GM18508 (cell line): ENCODE measurements at regions not wholly inside any gene's neighbourhood (a gene's known extent, or its start where the extent isn't known, plus 50 kb on each side); places are given as distances from the start of the nearest gene placed in this dataset.

Source experiments
- ATAC-seq: cut with Tn5 transposase; IDR thresholded peaks from one replicate; pipeline ENCODE4 v1.9.1; 2021; ENCODE audit warnings: moderate number of reproducible peaks; ENCODE audit not compliant: insufficient read depth, unreplicated experiment

GRCh38 chr9:117549444-117549843, 134.6 kb upstream of the ASTN2 start:
- ATAC-seq: no peak

- no peak for ATAC-seq
These were observed 133.7 kb upstream of the ASTN2 start for GRCh38 chr9:117548556-117548955.

GRCh38 chr9:117547904-117548303, 133.0 kb upstream of the ASTN2 start:
- ATAC-seq: no peak

- ATAC-seq: no peak
These were observed 132.2 kb upstream of the ASTN2 start for GRCh38 chr9:117546894-117547678.

GRCh38 chr9:117545846-117546245, 131.0 kb upstream of the ASTN2 start:
- ATAC-seq: no peak

GRCh38 chr9:117543089-117543488, 128.2 kb upstream of the ASTN2 start:
- no peak for ATAC-seq

- no peak for ATAC-seq
These were observed 127.2 kb upstream of the ASTN2 start for GRCh38 chr9:117542021-117542420.

GRCh38 chr9:117541181-117541580, 126.3 kb upstream of the ASTN2 start:
- no peak for ATAC-seq

GRCh38 chr9:117535973-117536372, 121.1 kb upstream of the ASTN2 start:
- no peak for ATAC-seq

GRCh38 chr9:117535434-117535833, 120.6 kb upstream of the ASTN2 start:
- no peak for ATAC-seq

GRCh38 chr9:117528225-117528624, 113.4 kb upstream of the ASTN2 start:
- ATAC-seq: no peak

- no peak for ATAC-seq
These were observed 111.8 kb upstream of the ASTN2 start for GRCh38 chr9:117526674-117527073.

GRCh38 chr9:117523531-117524153, 108.8 kb upstream of the ASTN2 start:
- ATAC-seq: no peak

GRCh38 chr9:117521293-117521692, 106.4 kb upstream of the ASTN2 start:
- ATAC-seq: no peak

- no peak for ATAC-seq
These were observed 102.1 kb upstream of the ASTN2 start for GRCh38 chr9:117516676-117517632.

- ATAC-seq: no peak
These were observed 97.1 kb upstream of the ASTN2 start for GRCh38 chr9:117511852-117512481.

- no peak for ATAC-seq
These were observed 81.5 kb upstream of the ASTN2 start for GRCh38 chr9:117496307-117496706.

- ATAC-seq: no peak
These were observed 79.7 kb upstream of the ASTN2 start for GRCh38 chr9:117494401-117495090.

GRCh38 chr9:117492476-117492875, 77.6 kb upstream of the ASTN2 start:
- no peak for ATAC-seq

GRCh38 chr9:117491491-117491890, 76.6 kb upstream of the ASTN2 start:
- ATAC-seq: no peak
